ENCODE measurements at regions not wholly inside any gene's neighbourhood (a gene's known extent, or its start where the extent isn't known, plus 50 kb on each side); places are given as distances from the start of the nearest gene placed in this dataset.

DNA sequence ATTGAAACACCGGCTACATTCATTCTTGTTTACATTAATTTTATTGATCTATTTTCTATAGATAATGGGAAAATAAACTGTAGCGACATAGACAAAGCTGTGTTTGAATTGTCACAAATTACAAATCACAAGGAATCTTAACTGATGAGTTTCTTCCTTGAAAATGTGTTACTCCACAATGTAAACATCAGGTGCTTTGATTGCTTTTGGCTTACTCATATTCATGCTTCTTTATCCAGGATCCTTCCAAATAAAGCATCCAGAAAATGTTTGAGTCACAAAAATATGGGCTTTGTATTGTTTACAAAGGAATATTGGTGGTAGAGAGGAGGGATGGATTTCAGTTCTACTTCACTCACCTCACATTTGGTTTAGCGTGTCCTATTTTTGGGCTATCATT lies 64.0 kb downstream of the BMP2 start:
- DNase-seq = no peak

DNA sequence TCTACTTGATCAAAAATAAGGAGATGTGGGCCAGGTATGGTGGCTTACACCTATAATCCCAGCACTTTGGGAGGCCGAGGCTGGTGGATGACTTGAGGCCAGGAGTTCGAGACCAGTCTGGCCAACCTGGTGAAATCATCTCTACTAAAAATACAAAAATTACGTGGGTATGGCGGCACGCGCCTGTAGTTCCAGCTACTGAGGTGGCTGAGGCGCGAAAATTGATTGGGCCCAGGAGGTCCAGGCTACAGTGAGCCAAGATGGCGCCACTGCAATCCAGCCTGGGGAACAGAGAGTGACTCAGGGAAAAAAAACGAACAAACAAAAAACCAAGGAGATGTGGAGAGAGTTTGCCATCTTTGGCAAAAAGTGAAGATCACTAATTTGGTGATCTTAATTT lies 65.3 kb downstream of the BMP2 start:
- DNase-seq = no peak

DNA sequence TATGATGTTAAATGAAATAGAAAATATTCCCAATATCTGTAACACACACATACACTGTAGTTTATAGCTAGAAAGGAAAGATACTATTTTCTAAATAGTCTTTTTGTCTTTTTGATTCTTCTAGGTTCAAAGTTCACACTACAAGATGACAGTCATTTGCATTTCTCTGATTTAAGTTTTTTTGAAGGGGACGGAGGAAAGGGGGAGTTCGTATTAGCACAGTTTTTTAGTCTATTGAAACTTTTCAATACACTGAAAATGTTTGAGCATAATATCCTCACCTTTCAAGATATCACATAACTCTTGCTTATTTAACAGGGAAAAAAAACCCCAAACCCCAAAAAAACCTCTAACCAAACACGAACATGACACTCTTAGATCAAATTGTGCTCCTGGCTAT lies 68.1 kb downstream of the BMP2 start:
- no peak for DNase-seq

DNA sequence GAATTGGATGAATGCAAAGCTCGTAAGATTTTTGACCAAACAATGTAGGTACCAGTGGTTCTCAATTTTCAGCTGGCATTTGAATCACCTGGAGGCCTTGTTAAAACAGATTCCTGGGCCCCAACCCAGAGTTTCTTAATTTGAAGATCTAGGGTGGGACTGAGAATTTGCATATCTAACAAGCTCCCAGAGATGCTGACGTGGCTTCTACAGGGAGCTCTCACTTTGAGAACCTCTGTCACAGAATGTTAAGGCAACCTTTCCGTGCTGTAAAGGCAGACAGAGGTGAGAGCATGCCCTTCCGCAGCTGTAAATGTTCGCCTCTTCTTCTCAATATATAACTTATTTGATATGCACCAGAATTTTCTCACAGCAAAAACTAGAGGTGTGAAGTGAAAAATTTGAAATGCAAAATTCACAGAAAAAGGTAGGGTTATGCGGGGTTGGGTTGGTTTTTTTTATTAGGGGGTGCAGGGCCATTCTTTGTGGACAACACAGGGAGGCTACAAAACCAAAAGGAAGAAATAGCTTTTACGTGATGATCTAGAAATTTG lies 69.4 kb downstream of the BMP2 start:
- DNase-seq = no peak

DNA sequence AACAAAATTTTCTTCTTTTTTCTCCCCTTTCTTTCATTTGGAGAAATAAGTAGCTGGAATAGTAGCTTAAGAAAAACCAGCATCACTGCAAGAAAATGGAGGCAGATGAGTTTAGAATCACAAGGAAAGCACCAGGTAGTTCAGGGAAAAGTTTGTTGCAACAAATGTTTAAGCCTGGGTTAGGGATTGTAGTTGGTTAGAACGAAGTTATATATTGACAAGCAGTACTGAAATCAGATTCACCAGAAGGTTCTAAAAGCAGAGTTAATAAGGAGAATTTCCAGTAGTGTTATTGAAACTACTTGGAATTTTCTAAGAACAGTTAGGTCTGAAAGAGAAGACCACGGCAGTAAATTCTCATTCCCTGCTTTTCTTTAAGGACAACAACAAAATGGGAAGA lies 70.2 kb downstream of the BMP2 start:
- DNase-seq = no peak

DNA sequence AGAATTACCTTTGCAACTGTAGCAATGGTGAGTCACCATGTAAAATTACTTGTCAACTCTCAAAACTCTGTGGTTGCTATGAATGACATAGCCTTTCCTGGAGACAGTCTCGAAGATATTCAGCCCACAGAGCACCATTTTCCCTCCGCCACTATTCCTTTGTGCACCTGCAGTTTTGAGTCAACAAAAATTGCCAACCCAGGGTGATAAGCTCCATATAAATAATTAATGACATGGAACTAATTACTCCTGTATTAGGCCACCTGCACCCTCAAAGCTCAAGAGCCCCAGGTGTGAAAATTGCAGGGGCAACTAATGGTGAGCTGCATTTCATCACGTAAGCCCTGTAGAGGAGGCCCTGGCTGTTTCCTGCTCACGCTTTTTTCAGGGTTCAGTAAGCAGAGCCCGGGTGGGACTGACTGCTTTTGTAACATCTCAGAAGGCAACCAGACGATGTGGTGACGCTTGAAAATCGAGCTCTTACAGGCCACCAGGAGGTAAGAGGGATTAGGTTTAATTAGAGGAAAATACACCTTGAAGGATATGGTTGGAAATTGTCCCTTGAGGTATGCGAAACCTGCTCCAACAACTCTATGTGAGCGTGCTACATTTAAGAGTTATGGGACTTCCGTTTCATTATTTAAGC lies 70.8 kb downstream of the BMP2 start:
- no peak for DNase-seq

DNA sequence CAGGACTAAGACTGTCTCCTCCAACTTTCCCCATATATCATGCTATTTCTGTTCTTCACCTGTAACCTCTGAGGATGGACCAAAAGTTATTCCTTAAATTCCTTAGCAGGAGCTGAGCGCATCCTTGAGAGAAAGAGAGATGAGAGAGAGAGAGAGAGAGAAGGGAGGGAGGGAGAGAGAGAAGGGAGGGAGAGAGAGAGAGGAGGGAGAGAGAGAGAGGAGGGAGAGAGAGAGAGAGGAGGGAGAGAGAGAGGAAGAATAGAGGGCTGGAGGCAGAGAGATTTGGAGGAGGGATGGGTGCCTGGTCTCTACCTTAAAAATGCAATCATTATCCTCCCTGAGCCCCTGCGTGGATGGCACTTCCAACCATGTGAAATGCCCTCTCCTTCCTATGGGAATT lies 73.6 kb downstream of the BMP2 start:
- no peak for DNase-seq

DNA sequence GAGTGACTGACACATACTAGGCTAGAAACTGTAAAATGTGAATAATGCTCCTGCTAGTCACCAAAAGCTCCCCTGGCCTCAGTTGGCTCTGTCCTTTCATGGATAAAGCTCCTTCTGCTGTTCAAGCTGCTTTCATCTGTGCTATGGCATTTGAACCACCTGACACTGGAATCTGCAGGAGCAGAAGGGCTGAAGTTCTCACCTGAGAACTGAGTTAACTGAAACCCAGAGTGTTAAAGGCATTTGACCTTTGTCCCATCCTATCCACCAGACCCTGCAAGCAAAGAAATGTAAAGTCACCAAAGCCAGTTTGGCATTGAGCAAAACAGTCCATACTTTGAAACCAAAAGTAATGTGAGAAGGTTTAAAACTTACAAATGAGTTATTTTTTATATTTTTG lies 77.7 kb downstream of the BMP2 start:
- no peak for DNase-seq

DNA sequence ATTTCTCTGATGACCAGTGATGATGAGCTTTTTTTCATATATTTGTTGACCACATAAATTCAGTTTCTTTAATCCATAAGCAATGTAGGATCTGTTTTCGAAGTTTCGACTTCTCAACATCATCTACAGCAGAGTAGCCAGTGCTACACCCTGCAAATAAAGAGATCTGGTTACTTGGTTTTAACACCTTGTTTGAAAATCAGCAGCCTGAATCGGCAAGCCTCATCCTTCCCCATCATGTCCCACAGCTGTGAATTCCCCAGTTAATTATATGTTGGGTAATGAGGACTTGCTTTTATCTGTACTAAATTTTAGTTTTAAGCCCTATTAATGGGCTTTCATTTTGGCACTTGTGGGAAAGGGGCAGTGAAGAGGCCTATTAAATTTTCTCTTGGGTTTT lies 80.6 kb downstream of the BMP2 start:
- no peak for DNase-seq

DNA sequence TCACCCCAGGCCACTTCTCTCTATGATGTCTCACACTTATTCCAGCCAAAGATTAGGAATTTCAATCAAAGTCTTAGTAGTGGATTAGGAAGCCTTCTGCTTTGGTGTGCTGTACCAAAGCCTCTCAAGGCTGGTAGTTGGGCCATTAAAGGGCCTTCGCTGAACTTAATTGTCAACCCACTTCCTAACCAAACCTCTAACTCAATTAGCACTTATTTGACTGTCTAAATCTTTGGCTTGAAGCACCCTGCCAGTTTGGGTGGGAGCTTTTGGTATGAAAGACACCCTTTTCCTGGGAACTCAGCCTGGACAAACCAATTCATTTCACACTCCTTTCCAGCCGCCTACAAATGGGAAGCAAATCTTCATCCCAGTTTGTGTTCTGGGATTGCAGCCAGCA lies 81.5 kb downstream of the BMP2 start:
- DNase-seq = no peak

DNA sequence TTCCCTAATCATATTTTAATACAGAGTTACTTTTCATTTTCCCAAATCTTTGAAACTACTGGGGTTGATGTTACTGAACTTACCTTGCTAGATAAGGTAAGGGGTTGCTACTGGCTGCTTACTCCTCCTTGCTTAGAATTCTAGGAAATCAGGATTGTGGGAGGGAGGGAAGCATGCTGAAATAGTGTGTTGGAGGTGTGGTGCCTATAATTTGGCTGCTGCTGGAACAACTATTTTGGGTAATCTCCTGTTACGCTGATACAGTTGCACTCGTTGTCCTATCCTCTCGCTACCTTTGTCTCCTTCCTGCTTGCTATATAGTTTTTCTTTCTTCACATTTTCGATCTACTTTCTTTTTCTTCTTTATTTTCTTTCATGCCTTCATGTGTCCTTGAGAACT lies 83.7 kb downstream of the BMP2 start:
- DNase-seq = no peak

DNA sequence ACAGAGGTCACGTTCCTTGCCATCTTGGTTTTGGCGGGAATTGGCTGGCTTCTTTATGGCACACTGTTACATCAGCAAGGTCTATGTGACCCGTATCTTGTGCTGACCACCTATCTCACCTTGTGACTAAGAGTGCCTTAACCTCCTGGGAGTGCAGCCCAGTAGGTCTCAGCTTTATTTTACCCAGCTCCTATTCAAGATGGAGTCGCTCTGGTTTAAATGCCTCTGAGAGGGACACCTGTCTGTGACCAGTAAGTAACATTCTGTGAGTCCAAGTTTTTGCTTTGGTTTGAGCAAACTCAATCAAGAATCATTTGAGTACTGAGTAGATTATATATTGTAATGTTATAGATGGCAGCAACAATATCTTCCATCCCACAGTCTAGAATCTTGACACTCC lies 85.0 kb downstream of the BMP2 start:
- no peak for DNase-seq

DNA sequence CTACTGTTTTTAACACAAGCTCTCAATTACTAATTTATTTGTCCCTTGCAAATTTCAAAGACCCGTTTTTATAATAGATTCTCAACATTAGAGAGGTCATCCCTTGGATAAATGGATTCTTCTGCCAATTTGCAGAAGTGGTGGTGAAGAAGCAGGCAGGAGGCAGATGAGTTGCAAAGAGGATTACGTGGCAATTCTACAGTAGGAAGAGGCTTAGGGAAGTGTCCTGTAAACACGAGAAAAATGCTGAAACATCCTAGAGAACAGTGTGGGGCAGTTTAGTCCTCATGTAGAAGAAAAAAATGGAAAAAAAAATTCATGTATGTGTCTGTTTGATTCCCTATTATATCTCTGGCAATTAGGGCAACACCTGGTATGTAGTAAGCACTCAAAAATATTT lies 87.6 kb downstream of the BMP2 start:
- DNase-seq = no peak

DNA sequence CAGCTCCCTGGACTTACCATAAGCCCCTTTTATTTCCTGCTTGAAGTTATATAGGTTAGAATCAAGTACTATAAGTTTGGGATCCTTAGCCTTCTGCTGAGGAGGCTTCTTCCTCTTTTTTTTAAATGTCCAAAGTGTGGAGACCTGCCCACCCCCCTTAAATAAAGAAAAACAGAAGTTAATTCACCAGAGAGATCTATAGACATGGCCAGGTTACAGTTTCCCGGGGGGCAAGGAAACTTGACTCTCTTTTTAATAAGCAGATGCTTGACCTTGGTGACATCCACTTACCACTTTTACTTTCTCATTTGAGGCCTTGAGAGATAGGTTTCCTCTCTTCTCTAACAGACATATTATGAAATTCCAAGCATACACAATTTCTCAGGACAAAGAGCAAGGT lies 88.3 kb downstream of the BMP2 start:
- no peak for DNase-seq

DNA sequence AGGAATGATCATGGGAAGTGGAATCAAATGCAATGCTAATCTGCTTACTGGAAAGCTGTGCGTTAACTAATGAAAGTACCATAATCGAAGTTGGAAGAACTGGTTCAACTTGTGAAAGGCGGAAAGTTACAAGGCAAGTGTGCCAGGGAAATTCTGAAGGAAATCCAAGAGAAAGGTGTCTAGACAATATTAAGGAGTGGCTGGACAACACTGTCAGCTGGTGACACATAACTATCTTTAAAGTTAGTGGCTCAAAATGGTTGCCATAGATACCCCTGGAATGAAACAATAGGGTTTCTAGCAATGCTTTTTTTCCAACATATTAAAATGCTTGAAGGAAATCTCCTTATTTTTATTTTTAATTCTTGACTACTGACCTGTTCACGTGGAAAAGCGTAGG lies 90.4 kb downstream of the BMP2 start:
- no peak for DNase-seq

DNA sequence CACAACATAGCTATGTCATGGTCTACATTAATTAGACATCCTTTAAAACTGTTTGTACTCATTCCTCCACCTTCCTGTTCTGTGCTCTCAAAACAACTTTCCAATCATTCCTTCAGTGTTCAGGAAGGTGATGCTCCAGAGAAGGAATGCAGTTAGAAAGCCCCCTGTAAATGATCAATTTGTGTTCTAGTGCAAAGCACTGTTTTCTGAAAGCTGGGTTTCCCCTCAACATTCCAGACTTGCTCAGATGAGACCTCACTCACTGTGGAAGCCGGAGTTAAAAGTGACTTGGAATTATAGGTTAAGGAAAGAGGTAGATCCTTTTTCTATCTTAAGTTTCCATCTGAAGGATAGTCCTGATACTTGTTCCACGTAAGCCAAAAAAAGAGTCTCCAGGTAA lies 95.9 kb downstream of the BMP2 start:
- no peak for DNase-seq

DNA sequence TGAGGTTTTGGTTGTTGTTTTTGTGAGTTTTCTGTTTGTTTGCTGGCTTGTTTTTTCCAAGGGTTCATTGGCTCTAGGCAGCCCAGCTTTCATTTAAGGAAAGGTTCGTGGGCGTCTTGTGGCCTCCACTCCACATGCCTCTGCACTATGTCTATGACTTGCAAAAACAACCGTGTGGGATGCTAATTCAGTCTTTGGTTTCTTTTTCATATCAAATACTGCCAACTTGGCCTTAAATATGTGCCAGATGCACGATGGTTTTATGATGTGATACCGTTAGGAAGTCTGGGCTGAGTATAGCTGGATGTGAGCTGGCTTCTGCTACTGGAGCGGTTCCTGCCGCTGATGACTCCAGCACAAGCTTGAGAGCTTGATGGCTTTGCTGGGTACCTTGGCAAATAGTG lies 96.3 kb downstream of the BMP2 start:
- no peak for DNase-seq

DNA sequence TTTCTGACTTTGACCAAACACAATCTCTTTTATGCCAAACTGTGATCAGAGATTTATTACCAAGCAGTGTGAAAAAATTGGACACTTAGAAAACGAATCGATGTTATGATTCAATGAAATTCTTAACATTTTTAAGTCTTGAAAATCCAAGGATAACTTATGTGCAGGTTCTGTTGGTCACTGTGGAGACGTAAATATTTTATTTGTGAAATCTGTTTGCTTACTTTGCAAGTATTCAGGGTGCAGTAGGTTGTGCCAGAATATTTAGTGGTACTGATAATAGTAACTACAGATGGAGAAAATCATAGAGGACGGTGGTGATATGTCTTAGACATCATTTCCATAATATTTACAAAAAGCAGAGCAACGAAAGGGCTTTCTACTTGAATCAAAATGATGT lies 97.3 kb downstream of the BMP2 start:
- DNase-seq = no peak

DNA sequence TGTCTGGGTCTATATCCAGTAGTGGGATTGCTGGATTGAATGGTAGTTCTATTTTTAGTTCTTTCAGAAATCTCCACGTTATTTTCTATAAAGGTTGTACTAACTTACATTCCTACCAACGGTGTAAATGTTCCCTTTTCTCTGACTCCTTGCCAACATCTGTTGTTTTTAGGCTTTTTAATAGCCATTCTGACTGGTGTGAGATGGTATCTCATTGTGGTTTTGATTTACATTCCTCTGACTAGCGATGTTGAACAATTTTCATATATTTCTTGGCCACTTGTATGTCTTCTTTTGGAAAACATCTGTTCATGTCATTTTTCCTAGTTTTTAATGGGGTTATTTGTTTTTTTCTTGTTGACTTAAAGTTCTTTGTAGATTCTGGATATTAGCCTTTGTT lies 99.3 kb downstream of the BMP2 start:
- no peak for DNase-seq

DNA sequence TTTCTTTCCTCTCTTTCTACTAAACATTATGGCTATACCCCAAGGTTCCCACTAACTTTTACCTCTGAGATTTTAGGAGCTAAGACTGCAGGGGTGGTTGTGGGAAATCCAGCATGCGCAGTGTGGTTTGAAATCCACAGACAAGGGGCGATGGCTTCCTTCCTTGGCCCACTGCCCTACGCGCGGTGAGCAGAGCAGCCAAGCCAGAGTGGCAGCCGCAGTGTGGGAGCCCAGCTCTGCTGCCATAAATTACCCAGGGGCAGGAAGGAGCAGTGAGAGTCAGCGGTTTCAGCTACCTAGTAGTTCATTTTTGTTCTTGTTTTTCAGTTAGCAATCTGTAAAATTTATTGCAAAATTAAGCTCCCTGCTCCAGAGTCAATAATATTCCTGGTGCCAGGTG lies 101.4 kb downstream of the BMP2 start:
- no peak for DNase-seq

DNA sequence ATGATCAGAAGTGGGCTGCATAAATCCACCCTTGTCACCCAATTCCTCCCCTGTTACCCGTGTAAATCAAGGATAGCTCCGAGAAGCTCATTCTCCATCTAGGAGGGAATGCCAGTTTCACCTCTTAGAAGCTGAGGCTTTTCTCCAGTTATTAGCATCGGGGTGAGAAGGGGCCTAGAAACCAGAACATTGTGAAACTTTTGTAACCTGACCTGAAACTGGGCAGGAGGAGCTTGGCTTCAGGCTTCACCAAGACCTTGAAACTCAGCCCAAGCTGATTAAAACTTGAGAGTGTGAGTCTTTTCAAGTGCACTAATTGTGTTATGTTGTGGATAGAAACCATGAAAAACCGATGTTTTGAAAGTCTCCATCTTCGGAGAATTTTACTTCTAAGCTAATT lies 103.1 kb downstream of the BMP2 start:
- no peak for DNase-seq

DNA sequence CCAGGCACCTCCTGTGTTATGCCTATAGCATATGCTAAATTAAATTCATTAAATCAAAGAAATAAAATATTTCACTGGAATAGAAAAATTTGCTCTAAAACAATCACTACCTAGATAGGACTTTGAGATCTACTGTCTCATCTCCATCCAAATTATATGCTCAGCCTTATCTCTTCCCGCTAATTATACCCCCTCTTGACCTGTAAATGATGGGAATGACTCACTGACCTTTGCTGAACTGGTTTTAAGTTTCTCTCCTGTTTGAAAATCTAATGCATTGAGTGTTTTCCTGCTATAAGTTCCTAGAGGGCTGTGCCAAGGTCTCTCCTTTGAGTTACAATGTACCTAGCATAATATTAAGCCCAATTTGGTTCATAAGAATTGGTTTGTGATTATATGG lies 110.1 kb downstream of the BMP2 start:
- no peak for DNase-seq

DNA sequence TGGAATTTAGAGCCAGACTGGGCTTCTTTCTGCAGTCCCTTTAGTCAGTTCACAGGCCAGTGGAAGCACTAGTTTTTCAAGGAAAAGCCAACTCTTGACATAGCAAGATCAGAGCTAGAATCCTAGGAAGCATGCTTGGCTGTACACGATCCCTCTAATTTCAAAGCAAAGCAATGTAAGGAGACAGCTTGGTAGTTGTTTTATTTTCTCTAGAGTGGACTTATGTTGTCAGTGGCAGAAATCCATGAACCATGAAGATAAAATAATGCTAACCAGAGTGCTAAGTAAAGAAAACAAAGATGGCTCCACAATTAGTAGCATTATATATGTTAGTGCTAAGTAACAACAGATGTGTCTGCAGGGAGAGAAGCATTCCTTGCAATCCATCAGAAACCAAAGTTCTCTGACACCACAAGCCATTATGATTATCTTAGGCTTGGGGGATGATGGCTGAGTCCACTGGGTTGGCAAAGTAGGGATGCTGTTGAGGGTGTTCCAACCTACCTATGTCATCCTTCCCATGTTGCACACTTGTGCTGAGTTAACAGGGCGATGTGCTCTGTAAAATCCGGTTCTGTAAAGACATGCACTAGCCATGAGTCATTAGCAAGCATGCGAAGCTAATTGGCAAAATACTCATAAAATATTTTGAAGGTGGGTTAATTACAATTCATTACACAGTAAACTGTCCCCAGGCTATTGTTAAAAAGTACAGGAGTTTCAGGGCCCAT lies 115.2 kb downstream of the BMP2 start:
- no peak for DNase-seq

DNA sequence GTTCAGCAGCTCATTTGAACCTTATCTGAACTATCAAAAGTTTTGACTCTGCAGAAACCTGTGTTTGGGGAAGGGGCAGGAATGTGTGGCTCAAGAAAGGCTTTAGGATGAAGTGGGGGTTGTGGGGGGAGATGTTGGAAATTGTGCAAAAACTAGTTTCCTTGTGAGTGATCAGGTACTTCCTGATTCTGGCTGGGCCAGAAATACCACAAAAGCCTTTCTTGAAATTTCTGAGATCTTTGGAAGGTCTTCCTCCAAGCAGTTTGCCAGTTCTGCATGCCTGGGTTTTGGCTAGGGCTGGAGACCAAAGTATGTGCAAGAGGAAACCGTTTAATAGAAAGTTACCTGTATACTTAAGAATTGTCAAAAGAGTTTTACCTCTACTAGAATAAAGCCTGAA lies 116.6 kb downstream of the BMP2 start:
- DNase-seq = no peak

All from CD4-positive, alpha-beta T cell treated with Interleukin-17A for 1 hour (primary cell).